ENCODE measurements at regions not wholly inside any gene's neighbourhood (a gene's known extent, or its start where the extent isn't known, plus 50 kb on each side); places are given as distances from the start of the nearest gene placed in this dataset.

- peaks cover 3% of the 10 kb centered on the region for H3K27me3 Mint-ChIP-seq (ENCODE audit: insufficient read depth)
- no peak for TF ChIP-seq CTCF (IDR thresholded peaks at IDR 0.05)
- H3K4me1 Mint-ChIP-seq (ENCODE audit: low read depth) = no peaks in the 10 kb centered on the region
- no peaks in the 10 kb centered on the region for H3K36me3 Mint-ChIP-seq (ENCODE audit: low read depth)
- no peaks in the 10 kb centered on the region for H3K9me3 Mint-ChIP-seq
- DNase-seq = no peak
- no peak overlapping the region for H3K27ac Mint-ChIP-seq
- no peak overlapping the region for H3K4me3 Mint-ChIP-seq
Observed at GRCh38 chr6:48713612-48714011, 602.6 kb upstream of the PTCHD4 start.

- no peak for TF ChIP-seq CTCF (IDR thresholded peaks at IDR 0.05)
- no peak for DNase-seq
- no peak overlapping the region for H3K4me3 Mint-ChIP-seq
- H3K36me3 Mint-ChIP-seq (ENCODE audit: low read depth) = no peaks in the 10 kb centered on the region
- H3K27ac Mint-ChIP-seq = no peak overlapping the region
- peaks cover 7% of the 10 kb centered on the region; the same call in 1 of the 2 replicates for H3K4me1 Mint-ChIP-seq (ENCODE audit: low read depth)
- H3K27me3 Mint-ChIP-seq (ENCODE audit: insufficient read depth) = peaks cover under 1% of the 10 kb centered on the region; the same call in 1 of the 2 replicates
- no peaks in the 10 kb centered on the region; the same call in 1 of the 2 replicates for H3K9me3 Mint-ChIP-seq
Observed at GRCh38 chr6:48706310-48706709, 595.3 kb upstream of the PTCHD4 start.

GRCh38 chr6:48701572-48701971, 590.6 kb upstream of the PTCHD4 start:
- Mint-ChIP-seq H3K27me3 (ENCODE audit: insufficient read depth) (no peaks in the 10 kb centered on the region; the same call in 1 of the 2 replicates), H3K9me3 (no peaks in the 10 kb centered on the region; the same call in 1 of the 2 replicates), H3K4me3 (no peak overlapping the region), H3K4me1 (ENCODE audit: low read depth) (peaks cover 7% of the 10 kb centered on the region; the same call in 1 of the 2 replicates), H3K27ac (no peak overlapping the region), H3K36me3 (ENCODE audit: low read depth) (no peaks in the 10 kb centered on the region)
- no peak for DNase-seq
- no peak for TF ChIP-seq CTCF (IDR thresholded peaks at IDR 0.05)

GRCh38 chr6:48695872-48696271, 584.9 kb upstream of the PTCHD4 start:
- H3K27me3 Mint-ChIP-seq (ENCODE audit: insufficient read depth) = peaks cover 2% of the 10 kb centered on the region
- H3K27ac Mint-ChIP-seq = no peak overlapping the region
- no peaks in the 10 kb centered on the region for H3K36me3 Mint-ChIP-seq (ENCODE audit: low read depth)
- DNase-seq = no peak
- H3K4me3 Mint-ChIP-seq = no peak overlapping the region
- no peaks in the 10 kb centered on the region for H3K4me1 Mint-ChIP-seq (ENCODE audit: low read depth)
- peaks cover 8% of the 10 kb centered on the region for H3K9me3 Mint-ChIP-seq
- TF ChIP-seq CTCF (IDR thresholded peaks at IDR 0.05) = no peak

GRCh38 chr6:48691420-48691819, 580.4 kb upstream of the PTCHD4 start:
- Mint-ChIP-seq H3K36me3 (ENCODE audit: low read depth) (no peaks in the 10 kb centered on the region), H3K27ac (no peak overlapping the region), H3K4me3 (no peak overlapping the region), H3K9me3 (peaks cover 20% of the 10 kb centered on the region), H3K4me1 (ENCODE audit: low read depth) (no peaks in the 10 kb centered on the region), H3K27me3 (ENCODE audit: insufficient read depth) (peaks cover 2% of the 10 kb centered on the region)
- DNase-seq = no peak
- TF ChIP-seq CTCF (IDR thresholded peaks at IDR 0.05) = no peak

GRCh38 chr6:48689498-48689897, 578.5 kb upstream of the PTCHD4 start:
- TF ChIP-seq CTCF (IDR thresholded peaks at IDR 0.05) = no peak
- H3K27me3 Mint-ChIP-seq (ENCODE audit: insufficient read depth) = peaks cover 2% of the 10 kb centered on the region
- no peaks in the 10 kb centered on the region for H3K4me1 Mint-ChIP-seq (ENCODE audit: low read depth)
- H3K4me3 Mint-ChIP-seq = no peak overlapping the region
- H3K36me3 Mint-ChIP-seq (ENCODE audit: low read depth) = no peaks in the 10 kb centered on the region
- DNase-seq = no peak
- H3K9me3 Mint-ChIP-seq = peaks cover 18% of the 10 kb centered on the region
- H3K27ac Mint-ChIP-seq = no peak overlapping the region
